ENCODE measurements at regions not wholly inside any gene's neighbourhood (a gene's known extent, or its start where the extent isn't known, plus 50 kb on each side); places are given as distances from the start of the nearest gene placed in this dataset.

DNA sequence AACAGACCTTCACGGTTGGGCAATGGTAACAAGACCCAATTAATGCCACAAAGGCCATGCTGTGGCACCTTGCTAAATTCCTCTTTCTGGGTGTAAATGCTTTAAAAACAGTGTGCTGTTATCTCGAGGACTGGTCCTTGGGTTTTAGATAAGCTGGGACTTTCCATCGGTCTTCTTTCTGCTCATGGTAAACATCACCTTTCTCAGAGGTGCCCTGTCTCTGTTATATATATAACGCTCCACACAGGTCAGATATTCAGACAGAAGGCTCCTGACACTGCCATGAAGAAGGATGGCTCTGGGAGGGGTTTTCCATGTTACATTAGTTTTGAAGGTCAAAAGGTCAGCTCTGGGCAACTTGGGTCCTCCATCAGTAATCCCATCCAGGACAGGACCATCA, 151.6 kb downstream of the BBOX1 start:
- DNase-seq (ENCODE audit: low read depth) = no peak

- no peak for DNase-seq (ENCODE audit: low read depth)
Measured at GRCh38 chr11:27191639-27192038, 151.0 kb downstream of the BBOX1 start.

DNA sequence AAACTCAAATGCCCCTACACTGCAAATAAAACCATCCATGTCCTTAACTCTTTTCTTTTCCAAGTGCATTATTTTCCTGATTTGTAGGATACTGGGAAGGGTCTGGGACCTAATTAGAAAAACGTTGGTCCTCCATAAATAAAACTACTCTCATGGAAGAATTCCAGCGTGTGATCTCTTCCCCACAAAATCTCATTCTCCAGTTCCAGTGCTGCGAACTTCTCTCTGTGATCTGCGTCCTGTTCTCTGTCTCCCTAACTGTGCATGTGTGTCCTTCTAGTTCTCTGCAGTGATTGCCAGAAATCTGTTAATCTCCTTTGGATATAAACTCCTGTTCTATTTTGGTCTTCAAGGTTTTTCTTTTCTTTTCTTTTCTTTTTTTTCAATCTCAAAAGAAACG, 148.1 kb downstream of the BBOX1 start:
- DNase-seq (ENCODE audit: low read depth) = no peak

DNA sequence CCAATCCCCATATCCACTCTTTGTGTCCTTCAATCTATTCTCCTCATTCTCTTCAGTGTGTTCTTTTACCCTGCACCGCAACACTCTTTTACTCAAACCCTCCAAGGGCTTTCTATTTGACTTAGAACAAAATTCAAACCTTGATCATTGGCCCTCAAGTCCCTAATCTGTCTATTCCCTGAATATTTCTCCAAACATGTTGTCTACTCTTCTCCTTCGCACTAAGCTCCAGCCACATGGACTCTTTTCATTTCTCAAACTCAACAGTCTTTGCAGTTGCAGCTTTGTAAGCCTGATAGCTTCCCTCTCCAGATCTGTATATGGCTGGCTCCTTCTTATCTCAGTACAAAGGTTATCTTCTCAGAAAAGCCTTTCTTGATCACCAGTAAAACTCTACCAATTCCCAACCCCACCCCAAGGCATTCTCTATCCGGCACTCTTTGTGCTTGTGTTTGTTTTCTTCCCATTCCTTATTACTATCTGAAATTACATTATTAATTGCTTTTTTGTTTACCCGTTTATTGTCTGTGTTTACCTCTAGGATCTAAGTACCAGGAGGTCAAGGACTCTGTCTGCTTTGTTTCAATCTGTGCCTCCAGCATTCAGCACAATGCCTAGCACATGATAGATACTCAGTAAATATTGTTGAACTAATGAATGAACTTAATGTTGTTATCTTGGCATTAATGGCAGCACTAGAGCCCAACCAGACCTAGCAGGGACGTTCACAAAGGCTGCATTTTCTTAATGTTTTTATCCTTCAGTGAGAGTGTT, 147.4 kb downstream of the BBOX1 start:
- DNase-seq (ENCODE audit: low read depth) = no peak

DNA sequence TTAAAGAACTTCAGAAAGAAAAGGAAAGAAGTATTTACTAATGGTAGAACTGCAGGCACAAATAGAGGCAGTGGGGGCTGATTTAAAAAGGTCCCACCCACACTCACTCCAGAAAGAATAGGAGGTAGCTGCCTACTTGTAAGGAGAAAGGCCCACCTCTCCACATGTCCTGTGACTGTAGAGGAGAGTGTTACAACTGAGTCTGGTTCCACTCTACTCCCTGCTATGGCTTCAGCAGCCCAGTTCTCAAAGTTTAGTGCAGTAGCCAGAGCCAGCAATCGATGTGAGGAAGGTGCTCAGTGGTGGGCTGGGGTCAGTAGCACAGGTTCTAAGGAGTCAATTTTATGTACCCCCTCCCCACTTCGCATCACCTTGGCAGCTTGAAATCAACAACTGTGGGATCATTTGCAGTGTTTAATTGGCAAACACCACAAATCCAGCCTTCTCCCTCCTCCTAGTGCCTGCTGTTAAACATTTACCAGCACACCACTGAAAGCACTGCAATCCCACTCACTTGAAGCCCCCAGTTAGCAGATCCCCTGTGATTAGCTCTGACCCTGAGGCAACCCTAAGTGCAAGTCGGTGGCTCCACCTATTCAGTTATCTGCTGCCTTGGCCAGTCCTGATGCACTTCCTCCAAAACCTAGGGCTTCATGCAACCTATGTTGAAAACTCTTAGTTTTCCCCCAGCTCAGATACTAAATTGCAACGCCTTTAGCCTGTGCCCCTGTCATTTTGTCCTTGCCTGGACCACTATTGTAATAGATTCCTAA, 146.6 kb downstream of the BBOX1 start:
- no peak for DNase-seq (ENCODE audit: low read depth)

DNA sequence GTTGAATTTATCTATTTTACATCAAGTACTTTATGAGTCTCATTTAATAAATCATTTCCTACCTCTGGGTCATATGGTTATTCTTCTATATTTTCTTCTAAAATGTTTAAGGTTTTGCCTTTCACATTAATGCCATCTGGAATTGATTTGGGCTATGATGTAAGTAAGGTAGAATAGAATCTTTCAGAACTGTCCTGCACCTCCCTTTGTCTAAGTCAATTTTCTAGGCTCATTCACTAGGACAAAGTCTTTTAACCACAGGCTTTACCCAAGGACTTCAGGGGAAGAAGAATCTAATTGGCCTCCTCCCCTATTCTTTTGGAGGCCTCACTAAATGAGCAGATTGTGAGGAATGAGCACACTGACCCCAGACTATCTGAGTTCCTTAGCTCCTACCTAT, 146.0 kb downstream of the BBOX1 start:
- DNase-seq (ENCODE audit: low read depth) = no peak

- DNase-seq (ENCODE audit: low read depth) = no peak
Measured at GRCh38 chr11:27184458-27185312, 144.1 kb downstream of the BBOX1 start.

DNA sequence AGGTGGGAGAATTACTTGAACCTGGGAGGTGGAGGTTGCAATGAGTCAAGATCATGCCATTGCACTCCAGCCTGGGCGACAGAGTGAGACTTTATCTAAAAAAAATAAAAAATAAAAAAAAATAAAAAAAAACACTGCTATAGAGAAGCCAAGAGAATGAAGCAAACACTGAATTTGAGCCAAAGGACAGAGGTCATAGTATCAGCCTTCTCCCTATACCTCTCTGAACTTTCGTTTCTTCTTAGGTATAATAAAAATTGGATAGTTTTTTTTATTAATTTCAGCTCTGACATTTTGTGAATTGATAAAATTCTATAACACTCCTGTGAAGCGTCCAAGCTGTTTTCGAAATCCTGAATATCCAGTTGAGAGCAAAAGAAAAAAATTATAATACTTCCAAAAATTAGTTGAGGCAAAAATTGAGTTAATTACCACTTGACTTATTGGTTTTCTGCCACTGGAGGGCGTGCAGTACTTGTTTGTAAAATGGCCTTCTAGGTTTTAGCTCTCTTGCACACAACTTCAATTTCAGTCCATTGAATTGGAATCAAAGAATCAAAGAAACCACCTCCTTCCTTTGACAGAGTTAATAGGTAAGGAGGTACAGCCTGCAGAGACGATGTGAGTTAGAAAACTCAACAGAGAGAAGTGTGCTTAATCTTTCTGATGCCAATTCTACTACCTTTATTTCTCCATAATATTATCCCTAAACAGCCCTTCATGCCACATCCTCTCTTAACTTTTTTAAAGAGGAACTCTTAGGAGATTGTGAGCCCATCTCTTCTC, 143.2 kb downstream of the BBOX1 start:
- peak; percentile 14 for DNase-seq (ENCODE audit: low read depth)

DNA sequence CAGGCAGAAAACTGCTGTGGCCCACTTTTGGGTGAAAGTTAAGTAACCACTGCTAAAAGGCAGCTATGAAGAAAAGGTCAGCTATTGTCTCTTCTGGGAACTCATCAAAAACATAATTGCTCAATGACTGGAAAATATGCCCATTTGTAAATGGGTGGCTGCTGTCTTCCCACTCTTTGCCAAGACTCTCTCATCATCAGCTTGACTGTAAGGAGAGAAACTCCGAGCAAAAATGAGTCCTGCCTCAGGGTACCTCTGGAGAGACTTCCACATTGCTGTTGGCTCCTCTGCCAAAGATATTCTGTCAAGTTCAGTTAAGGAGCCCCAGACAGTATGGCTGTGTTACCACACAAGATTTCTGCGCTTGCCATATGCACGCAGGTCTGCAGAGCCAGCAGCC, 138.7 kb downstream of the BBOX1 start:
- no peak for DNase-seq (ENCODE audit: low read depth)

GRCh38 chr11:27178859-27179258, 138.2 kb downstream of the BBOX1 start:
- no peak for DNase-seq (ENCODE audit: low read depth)

All from T follicular helper cell (primary cell).